ENCODE measurements at regions not wholly inside any gene's neighbourhood (a gene's known extent, or its start where the extent isn't known, plus 50 kb on each side); places are given as distances from the start of the nearest gene placed in this dataset.

DNA sequence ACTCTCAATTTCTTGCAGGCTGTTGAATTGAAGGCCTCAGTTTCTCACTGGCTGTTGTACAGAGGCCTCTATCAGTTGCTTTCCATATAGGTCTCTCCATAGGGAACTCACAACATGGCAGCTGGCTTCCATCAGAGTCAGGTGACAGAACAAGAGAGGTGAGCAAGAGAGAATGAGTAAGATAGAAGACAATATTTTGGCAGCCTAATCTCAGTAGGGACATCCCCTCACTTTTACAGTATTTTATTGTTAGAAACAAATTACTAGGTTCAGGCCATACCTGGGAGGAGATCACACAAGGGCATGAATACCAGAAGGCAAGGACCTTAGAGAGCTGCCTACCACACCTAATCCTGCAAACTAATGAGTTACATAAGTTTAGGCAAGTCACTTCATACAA lies 162.8 kb downstream of the ATP6V1G3 start:
- Mint-ChIP-seq H3K4me1 (ENCODE audit: low read depth) (peaks cover 24% of the 10 kb centered on the region), H3K27ac (no peak overlapping the region), H3K4me3 (no peak overlapping the region), H3K36me3 (ENCODE audit: low read depth) (no peaks in the 10 kb centered on the region), H3K27me3 (no peaks in the 10 kb centered on the region), H3K9me3 (peaks cover 7% of the 10 kb centered on the region)
- POLR2A ChIA-PET = no interaction called here
- Histone ChIP-seq H3K27me3 (ENCODE audit: control insufficient read depth in 1 of 2, insufficient read depth in 2 of 2, low read length in 2 of 2) (no peaks in the 10 kb centered on the region), H3K36me3 (ENCODE audit: insufficient read depth, low read length) (no peaks in the 10 kb centered on the region), H3K4me3 (ENCODE audit: low read length) (no peak overlapping the region), H3K27ac (ENCODE audit: low read depth in 1 of 2, low read length in 2 of 2) (no peak overlapping the region), H3K4me1 (ENCODE audit: insufficient read depth, low read length) (no peaks in the 10 kb centered on the region), H3K9me3 (ENCODE audit: control insufficient read depth in 1 of 2, insufficient read depth in 1 of 2, low read length in 2 of 2) (peaks cover 0 to 6% of the 10 kb centered on the region in 2 experiments)
- intact Hi-C loops (cut with DNase I, micrococcal nuclease) = no loop called here
- CTCF ChIA-PET = interaction anchor here (1.6 kb wide), 1 partner anchor 14 kb away, joined by 4 read pairs; no protein-coding TSS in a partner anchor
- TF ChIP-seq, protein P1, sequence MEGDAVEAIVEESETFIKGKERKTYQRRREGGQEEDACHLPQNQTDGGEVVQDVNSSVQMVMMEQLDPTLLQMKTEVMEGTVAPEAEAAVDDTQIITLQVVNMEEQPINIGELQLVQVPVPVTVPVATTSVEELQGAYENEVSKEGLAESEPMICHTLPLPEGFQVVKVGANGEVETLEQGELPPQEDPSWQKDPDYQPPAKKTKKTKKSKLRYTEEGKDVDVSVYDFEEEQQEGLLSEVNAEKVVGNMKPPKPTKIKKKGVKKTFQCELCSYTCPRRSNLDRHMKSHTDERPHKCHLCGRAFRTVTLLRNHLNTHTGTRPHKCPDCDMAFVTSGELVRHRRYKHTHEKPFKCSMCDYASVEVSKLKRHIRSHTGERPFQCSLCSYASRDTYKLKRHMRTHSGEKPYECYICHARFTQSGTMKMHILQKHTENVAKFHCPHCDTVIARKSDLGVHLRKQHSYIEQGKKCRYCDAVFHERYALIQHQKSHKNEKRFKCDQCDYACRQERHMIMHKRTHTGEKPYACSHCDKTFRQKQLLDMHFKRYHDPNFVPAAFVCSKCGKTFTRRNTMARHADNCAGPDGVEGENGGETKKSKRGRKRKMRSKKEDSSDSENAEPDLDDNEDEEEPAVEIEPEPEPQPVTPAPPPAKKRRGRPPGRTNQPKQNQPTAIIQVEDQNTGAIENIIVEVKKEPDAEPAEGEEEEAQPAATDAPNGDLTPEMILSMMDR (IDR thresholded peaks at IDR 0.05) = no peak
- no peak for ATAC-seq (ENCODE audit: poor library complexity)
- no peak for DNase-seq

- peaks cover 0 to 6% of the 10 kb centered on the region in 2 experiments for H3K9me3 ChIP-seq (ENCODE audit: control insufficient read depth in 1 of 2, insufficient read depth in 1 of 2, low read length in 2 of 2)
- ChIA-PET POLR2A (no interaction called here), CTCF (interaction anchor here (1.0 kb wide), 1 partner anchor 22 kb away, joined by 3 read pairs; no protein-coding TSS in a partner anchor)
- H3K27me3 ChIP-seq (ENCODE audit: control insufficient read depth in 1 of 2, insufficient read depth in 2 of 2, low read length in 2 of 2) = no peaks in the 10 kb centered on the region
- no peak for DNase-seq
- Mint-ChIP-seq H3K27me3 (no peaks in the 10 kb centered on the region), H3K36me3 (ENCODE audit: low read depth) (no peaks in the 10 kb centered on the region), H3K4me1 (ENCODE audit: low read depth) (peaks cover 8% of the 10 kb centered on the region), H3K4me3 (no peak overlapping the region), H3K27ac (no peak overlapping the region), H3K9me3 (peaks cover 10% of the 10 kb centered on the region)
- ATAC-seq (ENCODE audit: poor library complexity) = no peak
- no peaks in the 10 kb centered on the region for H3K4me1 ChIP-seq (ENCODE audit: insufficient read depth, low read length)
- intact Hi-C loops (cut with DNase I, micrococcal nuclease) = no loop called here
- no peak overlapping the region for H3K27ac ChIP-seq (ENCODE audit: low read depth in 1 of 2, low read length in 2 of 2)
- H3K4me3 ChIP-seq (ENCODE audit: low read length) = no peak overlapping the region
- H3K36me3 ChIP-seq (ENCODE audit: insufficient read depth, low read length) = no peaks in the 10 kb centered on the region
- TF ChIP-seq, protein P1 (IDR thresholded peaks at IDR 0.05) = no peak
Measured at GRCh38 chr1:198374288-198374687, 166.2 kb downstream of the ATP6V1G3 start.

- no peaks in the 10 kb centered on the region for H3K36me3 Mint-ChIP-seq (ENCODE audit: low read depth)
- Histone ChIP-seq H3K27me3 (ENCODE audit: control insufficient read depth in 1 of 2, insufficient read depth in 2 of 2, low read length in 2 of 2) (no peaks in the 10 kb centered on the region), H3K36me3 (ENCODE audit: insufficient read depth, low read length) (no peaks in the 10 kb centered on the region), H3K27ac (ENCODE audit: low read depth in 1 of 2, low read length in 2 of 2) (no peak overlapping the region), H3K4me1 (ENCODE audit: insufficient read depth, low read length) (no peaks in the 10 kb centered on the region), H3K4me3 (ENCODE audit: low read length) (no peak overlapping the region), H3K9me3 (ENCODE audit: control insufficient read depth in 1 of 2, insufficient read depth in 1 of 2, low read length in 2 of 2) (peaks cover 0 to 6% of the 10 kb centered on the region in 2 experiments)
- H3K4me1 Mint-ChIP-seq (ENCODE audit: low read depth) = no peaks in the 10 kb centered on the region
- ChIA-PET CTCF (interaction anchor here (1.8 kb wide), 1 partner anchor 21 kb away, joined by 4 read pairs; no protein-coding TSS in a partner anchor), POLR2A (no interaction called here)
- no peak overlapping the region for H3K27ac Mint-ChIP-seq
- H3K9me3 Mint-ChIP-seq = peaks cover 14% of the 10 kb centered on the region
- no peak for DNase-seq
- no peak overlapping the region for H3K4me3 Mint-ChIP-seq
- intact Hi-C loops (cut with DNase I, micrococcal nuclease) = no loop called here
- ATAC-seq (ENCODE audit: poor library complexity) = no peak
- H3K27me3 Mint-ChIP-seq = no peaks in the 10 kb centered on the region
- TF ChIP-seq, protein P1 (IDR thresholded peaks at IDR 0.05) = no peak
Measured at GRCh38 chr1:198373376-198373775, 167.1 kb downstream of the ATP6V1G3 start.
